Breast epithelium (tissue), 4 donors: ENCODE measurements at regions not wholly inside any gene's neighbourhood (a gene's known extent, or its start where the extent isn't known, plus 50 kb on each side); places are given as distances from the start of the nearest gene placed in this dataset.
A peak's percentile ranks its signal among the peaks of the same experiment; 100 is the strongest.

Experiments
- DNase-seq, 2 donors: peaks; one replicate each; pipeline ENCODE4 v3.0.0-alpha.2; 2019; ENCODE audit warnings: low spot score in 2 of 2
- H3K27ac ChIP-seq, 2 donors: fragments of 200-600 bp; sonication (generic) in 1 of 2; one replicate each; pipeline ENCODE4 v1.5.1; 2016 to 2019; ENCODE audit warnings: mild to moderate bottlenecking in 1 of 2
- H3K27me3 ChIP-seq, 2 donors: fragments of 200-600 bp; sonication (generic) in 1 of 2; one replicate each; pipeline versions ENCODE4 v1.5.1 to v1.6.0; 2017 to 2019; ENCODE audit warnings: control low read depth in 1 of 2, mild to moderate bottlenecking in 1 of 2
- H3K36me3 ChIP-seq: fragments of 200-600 bp; one replicate; pipeline ENCODE4 v1.5.1; 2019
- H3K4me1 ChIP-seq, 2 donors: fragments of 200-600 bp; sonication (generic); one replicate each; pipeline ENCODE4 v1.5.1; 2016 to 2019; ENCODE audit warnings: control low read depth in 1 of 2
- H3K4me3 ChIP-seq, 3 donors: fragments of 200-600 bp; sonication (generic); 1 replicate in 2 of 3; 2 replicates in 1 of 3; pipeline ENCODE4 v1.5.1; 2016 to 2019; ENCODE audit warnings: mild to moderate bottlenecking in 3 of 3, moderate library complexity in 2 of 3
- H3K9me3 ChIP-seq, 2 donors: fragments of 200-600 bp; sonication (generic) in 1 of 2; one replicate each; pipeline ENCODE4 v1.5.1; 2016 to 2019; ENCODE audit warnings: control low read depth in 1 of 2
- CTCF ChIP-seq, 3 donors: fragments of 450-650 bp; IDR thresholded peaks; one replicate each; pipeline ENCODE4 v1.5.1; 2016 to 2017; ENCODE audit warnings: antibody characterized with exemption in 3 of 3, mild to moderate bottlenecking in 3 of 3, moderate library complexity in 3 of 3
- POLR2A ChIP-seq: fragments of 450-650 bp; IDR thresholded peaks from one replicate; pipeline ENCODE4 v1.6.1; 2016; ENCODE audit warnings: antibody characterized with exemption, mild to moderate bottlenecking, moderate library complexity
- POLR2AphosphoS5 ChIP-seq, 3 donors: sonication (generic); formaldehyde crosslinking; IDR thresholded peaks; one replicate each; pipeline ENCODE4 v1.6.1; 2017; ENCODE audit warnings: antibody characterized with exemption in 3 of 3
- intact Hi-C: fragments of 100-400 bp; cut with DNase I; formaldehyde crosslinking; loops from one replicate; pipeline ENCODE4 v1.15.1; 2023; ENCODE audit warnings: low total_unique reads

GRCh38 chr1:219466766-219467165 is 146.1 kb downstream of the ZC3H11B start:
- no peaks in the 10 kb centered on the region for H3K4me1 ChIP-seq
- no peak overlapping the region for H3K4me3 ChIP-seq
- TF ChIP-seq CTCF (IDR thresholded peaks at IDR 0.05) (no peak), POLR2AphosphoS5 (IDR thresholded peaks at IDR 0.05) (no peak), POLR2A (no peak)
- no peak overlapping the region for H3K27ac ChIP-seq
- DNase-seq = no peak
- intact Hi-C loops = no loop called here
- H3K36me3 ChIP-seq = no peaks in the 10 kb centered on the region
- H3K9me3 ChIP-seq = no peaks in the 10 kb centered on the region
- no peaks in the 10 kb centered on the region for H3K27me3 ChIP-seq

GRCh38 chr1:219465212-219466093 is 147.5 kb downstream of the ZC3H11B start:
- intact Hi-C loops = no loop called here
- H3K4me1 ChIP-seq = no peaks in the 10 kb centered on the region
- peak overlapping the region; percentile 34 to 54 for H3K27ac ChIP-seq
- no peaks in the 10 kb centered on the region for H3K36me3 ChIP-seq
- no peaks in the 10 kb centered on the region for H3K9me3 ChIP-seq
- no peaks in the 10 kb centered on the region for H3K27me3 ChIP-seq
- no peak for DNase-seq
- TF ChIP-seq POLR2A (no peak), POLR2AphosphoS5 (IDR thresholded peaks at IDR 0.05) (no peak), CTCF (IDR thresholded peaks at IDR 0.05) (no peak)
- no peak overlapping the region for H3K4me3 ChIP-seq

- no peaks in the 10 kb centered on the region for H3K27me3 ChIP-seq
- H3K9me3 ChIP-seq = no peaks in the 10 kb centered on the region
- no peak for DNase-seq
- H3K27ac ChIP-seq = peak overlapping the region in 1 of 2 donors; percentile 61
- TF ChIP-seq POLR2A (no peak), POLR2AphosphoS5 (IDR thresholded peaks at IDR 0.05) (peak in 1 of 3 donors; percentile 11)
- H3K36me3 ChIP-seq = no peaks in the 10 kb centered on the region
- H3K4me3 ChIP-seq = no peak overlapping the region
- intact Hi-C loops = no loop called here
- H3K4me1 ChIP-seq = no peaks in the 10 kb centered on the region
Observed at GRCh38 chr1:219463636-219464035, 149.3 kb downstream of the ZC3H11B start.

GRCh38 chr1:219461981-219462400 is 150.9 kb downstream of the ZC3H11B start:
- Histone ChIP-seq H3K27ac (peak overlapping the region; percentile 37 to 74), H3K27me3 (no peaks in the 10 kb centered on the region), H3K9me3 (no peaks in the 10 kb centered on the region), H3K36me3 (no peaks in the 10 kb centered on the region), H3K4me3 (no peak overlapping the region), H3K4me1 (no peaks in the 10 kb centered on the region)
- TF ChIP-seq POLR2A (no peak), POLR2AphosphoS5 (IDR thresholded peaks at IDR 0.05) (no peak), CTCF (IDR thresholded peaks at IDR 0.05) (no peak)
- intact Hi-C loops = no loop called here
- no peak for DNase-seq

- Histone ChIP-seq H3K4me1 (no peaks in the 10 kb centered on the region), H3K27me3 (no peaks in the 10 kb centered on the region), H3K27ac (peak overlapping the region; percentile 37 to 74), H3K4me3 (no peak overlapping the region), H3K36me3 (no peaks in the 10 kb centered on the region), H3K9me3 (no peaks in the 10 kb centered on the region)
- DNase-seq = no peak
- TF ChIP-seq POLR2AphosphoS5 (IDR thresholded peaks at IDR 0.05) (no peak), POLR2A (no peak), CTCF (IDR thresholded peaks at IDR 0.05) (no peak)
- intact Hi-C loops = no loop called here
Observed at GRCh38 chr1:219460896-219461815, 151.7 kb downstream of the ZC3H11B start.
